GM23338 (cell line): ENCODE measurements at regions not wholly inside any gene's neighbourhood (a gene's known extent, or its start where the extent isn't known, plus 50 kb on each side); places are given as distances from the start of the nearest gene placed in this dataset.

Experiments used
- ATAC-seq: fragments of 200-7000 bp; cut with Tn5 transposase; 3 replicates; pipeline ENCODE4 v1.9.1; 2020
- DNase-seq: peaks from one replicate; pipeline ENCODE4 v3.0.0-alpha.2; 2015; ENCODE audit warnings: low spot score
- H2AFZ ChIP-seq: fragments of 200-600 bp; sonication (generic); 2 replicates; pipeline ENCODE4 v1.8.0; 2016; ENCODE audit warnings: antibody characterized with exemption, mild to moderate bottlenecking, moderate library complexity
- H3F3A ChIP-seq: fragments of 200-600 bp; sonication (generic); replicated peaks from 2 replicates; pipeline ENCODE4 v1.8.0; 2017; ENCODE audit warnings: antibody characterized with exemption, mixed run types, low read depth
- H3K27ac ChIP-seq: fragments of 200-600 bp; sonication (generic); 2 replicates; pipeline ENCODE4 v1.6.1; 2016; ENCODE audit warnings: low read depth
- H3K27me3 ChIP-seq: fragments of 200-600 bp; sonication (generic); 2 replicates; pipeline ENCODE4 v1.8.0; 2016; ENCODE audit warnings: mild to moderate bottlenecking, mixed run types, moderate library complexity; ENCODE audit not compliant: insufficient read depth
- H3K36me3 ChIP-seq: fragments of 200-600 bp; sonication (generic); 2 replicates; pipeline ENCODE4 v1.8.0; 2016; ENCODE audit warnings: mild to moderate bottlenecking; ENCODE audit not compliant: insufficient read depth
- H3K4me1 ChIP-seq: fragments of 200-600 bp; sonication (generic); 2 replicates; pipeline ENCODE4 v1.8.0; 2016; ENCODE audit warnings: mild to moderate bottlenecking, moderate library complexity; ENCODE audit not compliant: insufficient read depth
- H3K4me2 ChIP-seq: fragments of 200-600 bp; sonication (generic); 2 replicates; pipeline ENCODE4 v1.7.1; 2017; ENCODE audit warnings: mixed run types
- H3K4me3 ChIP-seq: fragments of 200-600 bp; sonication (generic); 2 replicates; pipeline ENCODE4 v1.6.1; 2016; ENCODE audit warnings: mixed run types
- H3K79me2 ChIP-seq: fragments of 200-600 bp; sonication (generic); replicated peaks from 2 replicates; pipeline ENCODE4 v1.8.0; 2017; ENCODE audit warnings: mild to moderate bottlenecking; ENCODE audit not compliant: insufficient read depth
- H3K9me2 ChIP-seq: fragments of 200-600 bp; sonication (generic); 2 replicates; pipeline ENCODE4 v1.8.0; 2017; ENCODE audit not compliant: insufficient read depth
- H4K20me1 ChIP-seq: fragments of 200-600 bp; sonication (generic); replicated peaks from 2 replicates; pipeline ENCODE4 v1.8.0; 2017; ENCODE audit warnings: mild to moderate bottlenecking; ENCODE audit not compliant: insufficient read depth
- H3K27ac Mint-ChIP-seq: 2 replicates; pipeline ENCODE4 v1.8.0; 2020; ENCODE audit warnings: inconsistent platforms, mild to moderate bottlenecking, moderate library complexity, mixed read lengths
- H3K27me3 Mint-ChIP-seq: 3 replicates; pipeline ENCODE4 v1.8.0; 2022; ENCODE audit warnings: low read depth, mild to moderate bottlenecking, moderate library complexity, mixed read lengths, inconsistent platforms; ENCODE audit not compliant: insufficient read depth, poor library complexity
- H3K36me3 Mint-ChIP-seq: 3 replicates; pipeline ENCODE4 v1.8.0; 2021; ENCODE audit warnings: low read depth, mild to moderate bottlenecking, inconsistent platforms, moderate library complexity, mixed read lengths
- H3K4me1 Mint-ChIP-seq: 3 replicates; pipeline ENCODE4 v1.8.0; 2020; ENCODE audit warnings: mild to moderate bottlenecking, inconsistent platforms, mixed read lengths
- H3K4me3 Mint-ChIP-seq: 3 replicates; pipeline ENCODE4 v1.8.0; 2021; ENCODE audit warnings: moderate library complexity, mild to moderate bottlenecking, inconsistent platforms, mixed read lengths
- H3K9me3 Mint-ChIP-seq: 3 replicates; pipeline ENCODE4 v1.8.0; 2020; ENCODE audit warnings: moderate library complexity, mild to moderate bottlenecking, inconsistent platforms, mixed read lengths
- CREB1 ChIP-seq: fragments of 250-450 bp; sonication (Bioruptor Pico); IDR thresholded peaks from 2 replicates; pipeline ENCODE4 v1.5.0; 2020; ENCODE audit warnings: low read depth, mild to moderate bottlenecking, moderate library complexity
- EZH2 ChIP-seq: fragments of 200-600 bp; sonication (generic); IDR thresholded peaks from one replicate; pipeline ENCODE4 v1.8.0; 2017; ENCODE audit warnings: antibody characterized with exemption, mild to moderate bottlenecking, low read depth; ENCODE audit not compliant: unreplicated experiment
- EZH2phosphoT487 ChIP-seq: fragments of 200-600 bp; sonication (generic); IDR thresholded peaks from one replicate; pipeline ENCODE4 v1.8.1; 2018; ENCODE audit warnings: antibody characterized with exemption; ENCODE audit not compliant: unreplicated experiment
- JUNB ChIP-seq: IDR thresholded peaks from one replicate; pipeline ENCODE4 v1.6.1; 2016; ENCODE audit warnings: antibody characterized with exemption; ENCODE audit not compliant: unreplicated experiment
- NANOG ChIP-seq: IDR thresholded peaks from 2 replicates; pipeline ENCODE4 v1.6.1; 2016; ENCODE audit warnings: antibody characterized with exemption, borderline replicate concordance
- POLR2AphosphoS5 ChIP-seq: IDR thresholded peaks from 2 replicates; pipeline ENCODE4 v1.6.1; 2016; ENCODE audit warnings: antibody characterized with exemption, low read depth
- ZNF331 ChIP-seq: fragments of 250-450 bp; sonication (Bioruptor Pico); IDR thresholded peaks from 2 replicates; pipeline ENCODE4 v1.5.0; 2020; ENCODE audit warnings: low read depth, mild to moderate bottlenecking, moderate library complexity
- TF ChIP-seq, protein P1 (sequence below), 2 experiments: fragments of 200-600 bp in 1 of 2; sonication (generic) in 1 of 2; conservative IDR thresholded peaks; 2 replicates each; pipeline versions ENCODE4 v1.5.1 to v1.6.1; 2016 to 2017; ENCODE audit warnings: antibody characterized with exemption in 2 of 2, low read depth in 2 of 2, mild to moderate bottlenecking in 2 of 2, moderate library complexity in 1 of 2
- TF ChIP-seq, protein P2 (sequence below): IDR thresholded peaks from 2 replicates; pipeline ENCODE4 v1.6.1; 2016; ENCODE audit warnings: antibody characterized with exemption
- TF ChIP-seq, protein P3 (sequence below): IDR thresholded peaks from one replicate; pipeline ENCODE4 v1.6.1; 2018; ENCODE audit warnings: antibody characterized with exemption; ENCODE audit not compliant: unreplicated experiment

DNA sequence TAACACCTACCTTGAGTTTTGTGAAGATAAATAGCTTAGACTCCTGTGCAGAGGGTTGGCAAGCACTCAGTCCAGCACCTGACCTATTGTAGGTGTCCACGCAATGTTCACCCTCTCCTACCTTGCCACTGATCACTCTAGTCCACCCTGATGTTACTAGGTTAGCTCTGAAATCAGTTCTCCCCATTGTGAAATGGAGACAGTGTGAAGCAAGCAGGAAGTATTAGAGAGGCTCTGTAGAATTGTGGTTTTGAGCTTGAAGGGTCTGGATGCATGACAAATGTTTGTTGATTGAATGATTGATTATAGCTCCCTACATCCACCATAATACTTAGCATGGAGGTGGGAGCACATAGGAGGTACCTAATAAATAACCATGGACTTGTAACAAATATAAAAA lies 199.7 kb downstream of the RPLP1 start:
- Mint-ChIP-seq H3K27me3 (peaks cover 8% of the 10 kb centered on the region), H3K36me3 (no peaks in the 10 kb centered on the region)

DNA sequence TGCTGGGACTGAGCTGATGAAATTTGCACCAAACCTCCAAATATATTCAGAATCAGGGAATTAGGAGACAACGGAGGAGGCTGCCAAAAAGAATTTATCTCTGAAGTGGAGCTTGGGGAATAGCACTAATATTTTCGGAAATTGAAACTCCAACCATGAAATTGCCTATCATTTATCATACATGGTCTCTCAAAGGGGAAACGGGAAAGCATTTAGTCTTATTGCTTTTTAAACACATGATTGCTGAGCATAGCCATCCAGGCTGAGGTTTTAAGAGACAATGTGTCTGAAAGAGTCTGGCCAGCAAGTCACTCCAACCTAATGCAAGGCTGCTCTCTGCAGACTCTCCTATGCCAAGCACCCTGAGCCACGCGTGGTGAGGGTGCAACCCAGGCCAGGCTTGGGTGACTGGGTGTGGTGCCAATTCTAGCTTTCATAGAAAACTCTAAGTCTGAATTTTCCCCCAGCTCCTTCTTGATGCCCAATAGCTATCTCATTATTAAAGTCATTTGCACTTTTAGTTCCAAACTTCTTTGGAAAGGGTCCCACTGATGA lies 200.2 kb downstream of the RPLP1 start:
- no peak overlapping the region for H3K4me3 ChIP-seq
- H3K36me3 ChIP-seq, result no peaks in the 10 kb centered on the region
- TF ChIP-seq POLR2AphosphoS5, result no peak
- no peak for TF ChIP-seq EZH2
- TF ChIP-seq CREB1 (CRISPR knock-in tag), result no peak
- TF ChIP-seq, protein P1, sequence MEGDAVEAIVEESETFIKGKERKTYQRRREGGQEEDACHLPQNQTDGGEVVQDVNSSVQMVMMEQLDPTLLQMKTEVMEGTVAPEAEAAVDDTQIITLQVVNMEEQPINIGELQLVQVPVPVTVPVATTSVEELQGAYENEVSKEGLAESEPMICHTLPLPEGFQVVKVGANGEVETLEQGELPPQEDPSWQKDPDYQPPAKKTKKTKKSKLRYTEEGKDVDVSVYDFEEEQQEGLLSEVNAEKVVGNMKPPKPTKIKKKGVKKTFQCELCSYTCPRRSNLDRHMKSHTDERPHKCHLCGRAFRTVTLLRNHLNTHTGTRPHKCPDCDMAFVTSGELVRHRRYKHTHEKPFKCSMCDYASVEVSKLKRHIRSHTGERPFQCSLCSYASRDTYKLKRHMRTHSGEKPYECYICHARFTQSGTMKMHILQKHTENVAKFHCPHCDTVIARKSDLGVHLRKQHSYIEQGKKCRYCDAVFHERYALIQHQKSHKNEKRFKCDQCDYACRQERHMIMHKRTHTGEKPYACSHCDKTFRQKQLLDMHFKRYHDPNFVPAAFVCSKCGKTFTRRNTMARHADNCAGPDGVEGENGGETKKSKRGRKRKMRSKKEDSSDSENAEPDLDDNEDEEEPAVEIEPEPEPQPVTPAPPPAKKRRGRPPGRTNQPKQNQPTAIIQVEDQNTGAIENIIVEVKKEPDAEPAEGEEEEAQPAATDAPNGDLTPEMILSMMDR (conservative IDR thresholded peaks at IDR 0.05; ENCODE audit: low read depth in 2 of 2), result peak in 1 of 2 experiments; percentile 31; a peak in 2 of 4 replicates
- Mint-ChIP-seq H3K9me3 (no peaks in the 10 kb centered on the region), H3K27ac (no peak overlapping the region), H3K36me3 (no peaks in the 10 kb centered on the region), H3K4me3 (no peak overlapping the region), H3K27me3 (peaks cover 8% of the 10 kb centered on the region), H3K4me1 (peaks cover 24% of the 10 kb centered on the region)
- no peak overlapping the region for H3K27ac ChIP-seq
- no peaks in the 10 kb centered on the region for H4K20me1 ChIP-seq
- H3F3A ChIP-seq, result no peaks in the 10 kb centered on the region
- ATAC-seq, result no peak
- H3K4me2 ChIP-seq, result no peak overlapping the region
- no peak overlapping the region for H2AFZ ChIP-seq
- H3K9me2 ChIP-seq, result no peaks in the 10 kb centered on the region
- H3K27me3 ChIP-seq, result no peaks in the 10 kb centered on the region
- H3K4me1 ChIP-seq, result peaks cover 18% of the 10 kb centered on the region
- no peaks in the 10 kb centered on the region for H3K79me2 ChIP-seq
- DNase-seq, result no peak

More for the DNA sequence above, 199.7 kb downstream of the RPLP1 start:
- H3K27me3 ChIP-seq, result no peaks in the 10 kb centered on the region
- H3K27ac ChIP-seq, result no peak overlapping the region
- H4K20me1 ChIP-seq, result no peaks in the 10 kb centered on the region
- Mint-ChIP-seq H3K4me3 (no peak overlapping the region), H3K4me1 (peaks cover 30% of the 10 kb centered on the region), H3K27ac (no peak overlapping the region), H3K9me3 (no peaks in the 10 kb centered on the region)
- no peak overlapping the region for H3K4me3 ChIP-seq
- H3K9me2 ChIP-seq, result no peaks in the 10 kb centered on the region
- no peaks in the 10 kb centered on the region for H3K79me2 ChIP-seq
- peaks cover 23% of the 10 kb centered on the region for H3K4me1 ChIP-seq
- no peaks in the 10 kb centered on the region for H3F3A ChIP-seq
- H3K36me3 ChIP-seq, result no peaks in the 10 kb centered on the region
- no peak overlapping the region for H3K4me2 ChIP-seq
- ATAC-seq (no peak), DNase-seq (no peak)
- TF ChIP-seq EZH2phosphoT487 (no peak), NANOG (no peak), ZNF331 (CRISPR knock-in tag) (no peak), EZH2 (no peak), CREB1 (CRISPR knock-in tag) (no peak), JUNB (no peak)
- TF ChIP-seq, protein P2, sequence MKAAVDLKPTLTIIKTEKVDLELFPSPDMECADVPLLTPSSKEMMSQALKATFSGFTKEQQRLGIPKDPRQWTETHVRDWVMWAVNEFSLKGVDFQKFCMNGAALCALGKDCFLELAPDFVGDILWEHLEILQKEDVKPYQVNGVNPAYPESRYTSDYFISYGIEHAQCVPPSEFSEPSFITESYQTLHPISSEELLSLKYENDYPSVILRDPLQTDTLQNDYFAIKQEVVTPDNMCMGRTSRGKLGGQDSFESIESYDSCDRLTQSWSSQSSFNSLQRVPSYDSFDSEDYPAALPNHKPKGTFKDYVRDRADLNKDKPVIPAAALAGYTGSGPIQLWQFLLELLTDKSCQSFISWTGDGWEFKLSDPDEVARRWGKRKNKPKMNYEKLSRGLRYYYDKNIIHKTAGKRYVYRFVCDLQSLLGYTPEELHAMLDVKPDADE, result no peak
- TF ChIP-seq, protein P3, sequence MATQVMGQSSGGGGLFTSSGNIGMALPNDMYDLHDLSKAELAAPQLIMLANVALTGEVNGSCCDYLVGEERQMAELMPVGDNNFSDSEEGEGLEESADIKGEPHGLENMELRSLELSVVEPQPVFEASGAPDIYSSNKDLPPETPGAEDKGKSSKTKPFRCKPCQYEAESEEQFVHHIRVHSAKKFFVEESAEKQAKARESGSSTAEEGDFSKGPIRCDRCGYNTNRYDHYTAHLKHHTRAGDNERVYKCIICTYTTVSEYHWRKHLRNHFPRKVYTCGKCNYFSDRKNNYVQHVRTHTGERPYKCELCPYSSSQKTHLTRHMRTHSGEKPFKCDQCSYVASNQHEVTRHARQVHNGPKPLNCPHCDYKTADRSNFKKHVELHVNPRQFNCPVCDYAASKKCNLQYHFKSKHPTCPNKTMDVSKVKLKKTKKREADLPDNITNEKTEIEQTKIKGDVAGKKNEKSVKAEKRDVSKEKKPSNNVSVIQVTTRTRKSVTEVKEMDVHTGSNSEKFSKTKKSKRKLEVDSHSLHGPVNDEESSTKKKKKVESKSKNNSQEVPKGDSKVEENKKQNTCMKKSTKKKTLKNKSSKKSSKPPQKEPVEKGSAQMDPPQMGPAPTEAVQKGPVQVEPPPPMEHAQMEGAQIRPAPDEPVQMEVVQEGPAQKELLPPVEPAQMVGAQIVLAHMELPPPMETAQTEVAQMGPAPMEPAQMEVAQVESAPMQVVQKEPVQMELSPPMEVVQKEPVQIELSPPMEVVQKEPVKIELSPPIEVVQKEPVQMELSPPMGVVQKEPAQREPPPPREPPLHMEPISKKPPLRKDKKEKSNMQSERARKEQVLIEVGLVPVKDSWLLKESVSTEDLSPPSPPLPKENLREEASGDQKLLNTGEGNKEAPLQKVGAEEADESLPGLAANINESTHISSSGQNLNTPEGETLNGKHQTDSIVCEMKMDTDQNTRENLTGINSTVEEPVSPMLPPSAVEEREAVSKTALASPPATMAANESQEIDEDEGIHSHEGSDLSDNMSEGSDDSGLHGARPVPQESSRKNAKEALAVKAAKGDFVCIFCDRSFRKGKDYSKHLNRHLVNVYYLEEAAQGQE, result no peak
- H2AFZ ChIP-seq, result no peak overlapping the region
